HG03175 (cell line): ENCODE measurements at regions not wholly inside any gene's neighbourhood (a gene's known extent, or its start where the extent isn't known, plus 50 kb on each side); places are given as distances from the start of the nearest gene placed in this dataset.

Experiments
- ATAC-seq: cut with Tn5 transposase; IDR thresholded peaks from one replicate; pipeline ENCODE4 v1.9.1; 2021; ENCODE audit warnings: mild to moderate bottlenecking, moderate library complexity; ENCODE audit not compliant: unreplicated experiment

DNA sequence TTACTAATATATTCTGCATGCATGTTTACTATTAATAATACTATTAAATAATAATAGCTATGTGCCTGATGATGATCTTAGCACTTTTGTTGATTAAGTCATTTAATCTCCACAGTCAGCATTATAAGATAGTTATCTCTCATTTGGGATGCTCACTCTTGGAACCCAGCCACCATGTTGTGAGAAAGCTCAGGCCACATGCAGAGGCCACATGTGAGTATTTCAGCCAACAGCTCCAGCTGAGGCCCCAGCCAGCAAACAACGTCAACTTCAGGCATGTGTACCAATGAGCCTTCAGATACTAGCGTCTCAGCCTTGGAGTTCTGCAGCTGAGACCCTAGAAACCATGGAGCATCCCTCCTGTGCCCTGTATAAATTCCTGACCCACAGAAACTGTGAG lies 798.1 kb upstream of the LRRC4C start:
- no peak for ATAC-seq

DNA sequence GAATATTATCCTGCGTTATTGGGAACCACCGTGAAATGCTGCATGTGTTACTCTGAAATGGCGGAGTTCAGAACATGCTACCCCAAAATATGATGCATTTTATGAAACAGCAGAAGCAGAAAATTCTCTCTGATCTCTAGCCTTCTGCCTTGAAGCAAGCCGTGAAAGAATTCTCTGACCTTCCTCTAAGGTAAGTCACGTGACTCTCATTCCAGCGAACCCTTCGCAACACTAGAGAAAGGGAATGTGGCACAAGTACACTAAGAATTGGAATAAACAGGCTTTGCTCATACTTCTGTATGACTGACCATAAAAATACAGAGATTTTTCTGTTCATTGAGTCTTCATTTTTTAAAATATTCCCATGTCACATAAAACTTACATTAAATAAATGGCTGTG lies 805.6 kb upstream of the LRRC4C start:
- ATAC-seq, result no peak

DNA sequence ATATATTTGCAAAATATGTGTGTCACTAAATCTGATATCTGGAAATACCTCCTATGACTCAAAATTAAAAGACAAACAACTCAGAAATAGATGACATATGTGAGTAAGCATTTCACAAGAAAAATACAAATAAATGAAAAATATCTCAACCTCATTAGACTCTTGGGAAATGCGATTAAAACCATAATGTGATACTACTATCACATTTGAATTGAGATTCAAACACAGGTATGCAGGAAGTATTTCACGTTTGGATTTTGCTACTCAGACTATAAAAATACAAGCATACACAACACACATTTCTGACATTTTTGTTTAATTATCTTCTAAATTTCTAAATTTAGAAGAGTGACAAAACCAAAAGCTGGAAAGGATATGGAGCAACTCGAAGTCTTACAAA lies 811.9 kb upstream of the LRRC4C start:
- ATAC-seq, result no peak

DNA sequence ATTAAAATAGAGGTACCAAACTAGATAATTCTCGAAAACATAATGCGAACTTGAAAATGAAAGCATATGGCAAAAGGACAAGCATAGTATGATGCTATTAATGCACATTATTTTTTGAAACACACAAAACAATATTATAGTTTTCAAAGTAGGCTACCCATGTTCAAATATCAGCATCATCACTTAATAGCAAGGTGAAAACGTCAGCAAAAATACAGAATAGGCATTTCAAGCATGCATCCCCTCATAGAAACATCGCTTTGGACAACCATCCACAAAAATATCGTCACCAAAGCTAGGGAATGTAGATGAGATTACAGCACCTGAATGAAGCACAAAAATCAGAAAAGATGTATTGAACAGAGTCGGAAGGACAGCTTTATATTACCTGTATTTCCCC lies 814.5 kb upstream of the LRRC4C start:
- no peak for ATAC-seq

DNA sequence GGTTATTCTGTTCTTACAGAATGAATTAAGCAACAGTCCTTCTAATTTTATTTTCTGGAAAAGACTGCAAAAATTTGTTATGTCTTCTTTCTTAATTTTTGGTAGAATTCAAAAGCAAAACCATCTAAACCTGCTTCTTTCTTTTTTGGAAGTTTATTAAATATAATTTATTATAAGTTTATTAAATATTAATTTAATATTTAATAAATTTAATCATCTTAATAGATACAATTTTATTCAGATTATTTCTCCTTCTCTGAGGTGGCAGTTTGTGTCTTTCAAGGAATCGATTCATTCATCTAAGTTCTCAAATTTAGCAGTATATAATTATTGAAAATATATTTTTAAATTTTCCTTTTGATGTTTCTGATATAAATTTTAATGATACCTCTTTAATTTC lies 837.5 kb upstream of the LRRC4C start:
- no peak for ATAC-seq

DNA sequence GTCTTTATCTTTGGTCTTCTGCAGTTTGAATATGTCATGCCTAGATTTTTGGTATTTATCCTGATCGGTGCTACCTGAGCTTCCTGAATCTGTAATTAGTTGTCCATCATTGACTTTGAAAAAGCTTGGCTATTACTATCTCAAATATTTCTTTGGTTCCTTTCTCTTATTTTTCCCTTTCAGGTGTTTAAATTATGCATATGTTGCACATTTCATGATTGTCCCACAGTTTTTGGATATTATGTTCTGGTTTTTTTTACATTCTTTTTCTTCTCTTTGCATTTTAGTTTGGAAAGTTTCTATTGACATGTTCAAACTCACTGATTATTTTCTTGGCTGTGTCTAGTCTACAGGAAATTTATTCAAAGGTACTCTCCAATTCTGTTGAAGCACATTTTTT lies 840.3 kb upstream of the LRRC4C start:
- ATAC-seq, result no peak

DNA sequence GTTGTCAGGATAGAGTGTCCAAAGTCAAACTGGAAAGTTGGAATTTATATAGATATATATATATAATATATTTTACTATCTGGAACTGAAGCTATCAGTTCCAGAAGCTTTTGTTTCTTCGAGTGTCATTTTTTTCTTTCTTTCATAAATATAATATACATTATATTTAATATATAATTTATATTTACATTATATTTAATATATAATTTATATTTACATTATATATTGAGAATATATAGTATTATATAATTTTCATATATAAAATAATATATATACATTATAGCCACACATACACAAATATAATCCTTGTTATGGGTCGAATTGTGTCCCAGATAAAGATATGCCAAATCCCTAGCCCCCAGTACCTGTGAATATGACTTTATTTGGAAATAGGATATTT lies 842.3 kb upstream of the LRRC4C start:
- no peak for ATAC-seq

DNA sequence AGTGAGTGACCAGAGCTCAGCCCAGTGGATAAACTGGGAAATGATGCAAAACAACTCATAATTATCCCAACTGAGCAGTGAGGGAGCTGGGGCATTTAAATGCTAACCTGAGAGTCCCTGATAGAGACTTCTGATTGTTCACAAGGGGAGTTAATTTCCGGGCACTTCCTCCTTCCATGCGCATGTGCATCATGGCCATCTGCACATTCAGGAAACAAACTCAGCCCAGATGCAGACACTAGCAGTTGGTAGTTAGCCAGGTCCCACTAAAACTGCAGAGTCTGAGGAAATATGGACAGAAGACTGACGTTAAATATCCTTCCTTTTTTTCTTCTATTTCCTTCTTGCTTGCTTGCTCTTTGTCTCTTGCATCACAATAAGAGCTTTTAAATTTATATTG lies 852.1 kb upstream of the LRRC4C start:
- ATAC-seq, result no peak

DNA sequence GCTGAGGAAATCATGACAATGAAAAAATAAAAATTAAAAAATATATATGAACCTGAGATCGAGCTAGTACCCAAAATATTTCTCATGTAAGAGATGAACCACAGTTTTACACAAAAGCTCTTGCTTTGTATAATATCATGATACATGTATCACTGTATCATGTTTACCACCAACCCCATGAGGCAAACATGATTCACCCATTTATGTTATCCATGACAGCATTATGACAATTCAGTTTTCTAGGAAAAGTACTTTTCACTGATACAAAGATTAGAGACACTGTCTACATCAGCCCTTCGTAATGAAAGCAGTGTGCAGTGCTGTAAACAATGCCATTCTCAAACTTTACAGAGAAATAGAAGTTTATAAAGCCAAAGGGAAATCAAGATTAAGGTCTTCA lies 852.5 kb upstream of the LRRC4C start:
- no peak for ATAC-seq

DNA sequence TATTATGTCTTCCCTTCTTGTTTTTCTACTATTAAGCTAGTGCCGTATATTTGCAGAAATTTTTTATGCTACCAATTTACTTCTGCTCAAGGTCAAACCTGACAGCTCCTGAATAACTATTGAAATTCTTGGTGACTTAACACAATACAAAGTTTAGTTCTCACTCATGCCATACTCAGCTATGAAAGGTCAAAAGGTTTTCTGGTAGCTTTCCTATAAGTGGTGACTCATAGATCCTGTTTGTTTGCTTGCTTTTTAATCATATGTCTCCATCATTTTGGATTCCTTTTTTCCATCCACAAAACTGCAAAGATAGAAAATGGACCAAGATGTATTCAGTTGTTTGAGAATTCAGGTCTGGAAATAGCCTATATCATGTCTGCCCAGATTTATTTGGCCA lies 855.8 kb upstream of the LRRC4C start:
- no peak for ATAC-seq

DNA sequence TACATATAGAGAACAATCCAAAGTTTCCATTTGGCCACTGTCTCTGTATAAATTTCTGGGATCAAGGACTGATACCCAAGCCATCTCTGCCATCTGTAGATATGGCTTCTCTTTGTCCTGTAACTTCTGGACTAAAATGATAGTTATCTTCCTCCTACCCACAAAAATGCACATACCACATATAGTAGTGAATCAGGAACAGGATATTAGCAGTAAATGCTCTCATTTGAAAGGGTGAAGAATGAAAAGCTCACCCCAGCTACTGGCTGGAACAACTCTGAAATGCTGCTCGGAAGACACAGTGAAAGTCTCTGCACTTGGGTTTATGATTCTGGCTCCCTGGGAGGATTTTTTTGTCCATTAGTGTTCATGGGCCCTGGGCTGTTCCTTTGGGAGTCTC lies 856.4 kb upstream of the LRRC4C start:
- ATAC-seq, result no peak

DNA sequence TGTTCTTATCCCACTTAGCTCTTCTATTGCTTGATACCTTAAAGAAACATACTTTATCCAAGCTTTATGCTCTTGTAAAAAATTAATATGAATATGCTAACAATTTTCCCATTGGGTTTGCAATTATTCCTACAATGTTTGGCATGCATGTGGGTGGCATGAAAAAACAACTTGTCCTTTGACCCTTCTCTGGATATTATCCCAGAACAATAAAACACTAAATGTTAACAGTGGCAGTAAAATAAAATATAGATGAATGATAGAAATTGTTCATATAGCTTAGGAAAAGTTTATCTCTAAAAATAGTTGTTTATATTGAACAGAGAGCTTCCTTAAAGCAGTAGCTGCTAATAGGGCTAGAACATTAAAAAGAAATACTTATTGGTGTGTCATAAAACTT lies 860.5 kb upstream of the LRRC4C start:
- no peak for ATAC-seq

DNA sequence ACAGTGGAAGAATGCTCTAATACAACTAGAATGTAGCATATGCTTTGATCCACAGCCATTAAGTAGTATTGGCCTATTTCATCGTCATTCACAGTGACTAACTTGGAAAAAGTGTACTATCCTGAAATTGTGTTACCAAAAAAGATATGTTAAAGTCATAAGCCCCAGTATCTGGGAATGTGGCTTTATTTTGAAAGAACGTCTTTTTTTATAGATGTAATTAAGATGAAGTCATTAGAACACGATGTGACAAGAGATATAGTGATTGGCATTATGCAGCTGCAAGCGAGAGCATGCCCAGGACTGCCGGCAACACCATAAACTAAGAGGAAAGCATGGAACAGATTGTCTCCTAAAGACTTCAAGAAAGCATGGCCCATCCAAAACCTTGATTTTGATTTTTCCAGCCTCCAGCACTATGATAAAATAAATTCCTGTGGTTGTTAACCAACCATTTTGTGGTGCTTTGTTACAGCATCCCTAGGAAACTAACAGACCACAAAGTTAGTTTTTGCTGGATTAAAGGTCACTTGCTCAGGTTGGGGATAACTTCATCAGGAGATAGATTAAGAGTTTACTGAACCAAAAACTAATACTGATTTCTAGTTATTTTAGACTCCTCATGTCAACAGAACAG lies 870.6 kb upstream of the LRRC4C start:
- no peak for ATAC-seq

DNA sequence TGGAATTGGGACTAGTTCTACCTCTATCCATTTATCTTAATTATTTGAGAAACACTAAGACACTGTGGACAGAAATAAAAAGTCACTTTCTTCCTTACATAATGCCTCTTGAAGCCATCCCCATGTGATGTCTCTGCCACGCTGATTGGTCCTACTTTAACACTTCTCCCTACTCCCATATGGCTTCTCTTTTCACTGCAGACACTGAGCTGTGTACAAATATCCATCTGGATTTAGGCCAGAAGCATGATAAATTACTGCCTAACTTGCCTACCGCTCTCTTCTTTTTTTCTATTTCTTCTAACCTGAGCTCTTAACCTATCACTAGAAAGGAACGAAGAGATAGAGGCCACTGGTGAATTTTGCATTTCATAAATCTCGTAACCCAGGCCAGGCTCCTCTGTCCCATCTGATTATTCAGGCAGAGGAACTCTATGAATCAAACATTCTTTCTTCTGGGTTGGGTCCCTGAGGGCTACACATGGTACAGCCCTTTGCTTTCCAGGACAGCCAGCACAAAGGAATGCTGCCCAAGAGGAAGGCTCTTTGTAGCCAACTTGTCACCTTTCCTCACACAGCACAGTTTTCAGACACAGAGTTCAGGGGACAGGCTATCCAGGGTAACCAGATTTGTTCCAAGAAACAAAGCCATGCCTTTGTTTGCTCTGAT lies 878.5 kb upstream of the LRRC4C start:
- ATAC-seq, result no peak

DNA sequence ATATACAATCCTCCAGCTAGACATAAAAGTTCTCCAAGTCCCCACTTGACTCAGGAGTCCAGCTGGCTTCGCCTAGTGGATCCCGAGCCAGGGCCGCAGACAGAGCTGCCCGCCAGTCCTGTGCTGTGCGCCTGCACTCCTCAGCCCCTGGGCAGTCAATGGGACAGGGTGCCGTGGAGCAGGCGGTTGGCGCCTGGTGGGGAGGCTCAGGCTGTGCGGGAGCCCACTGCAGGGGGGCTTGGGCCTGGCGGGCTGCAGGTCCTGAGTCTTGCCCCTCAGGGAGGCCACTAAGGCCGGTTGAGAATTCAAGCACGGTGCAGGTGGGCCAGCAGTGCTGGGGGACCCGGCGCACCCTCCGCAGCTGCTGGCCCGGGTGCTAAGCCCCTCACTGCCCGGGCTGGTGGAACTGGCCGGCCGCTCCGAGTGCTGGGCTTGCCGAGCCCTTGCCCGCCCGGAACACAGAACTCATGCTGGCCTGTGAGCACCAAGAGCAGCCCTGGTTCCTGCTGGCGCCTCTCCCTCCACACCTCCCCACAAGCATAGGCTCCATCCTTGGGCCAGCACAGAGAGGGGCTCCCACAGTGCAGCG lies 884.8 kb upstream of the LRRC4C start:
- no peak for ATAC-seq

DNA sequence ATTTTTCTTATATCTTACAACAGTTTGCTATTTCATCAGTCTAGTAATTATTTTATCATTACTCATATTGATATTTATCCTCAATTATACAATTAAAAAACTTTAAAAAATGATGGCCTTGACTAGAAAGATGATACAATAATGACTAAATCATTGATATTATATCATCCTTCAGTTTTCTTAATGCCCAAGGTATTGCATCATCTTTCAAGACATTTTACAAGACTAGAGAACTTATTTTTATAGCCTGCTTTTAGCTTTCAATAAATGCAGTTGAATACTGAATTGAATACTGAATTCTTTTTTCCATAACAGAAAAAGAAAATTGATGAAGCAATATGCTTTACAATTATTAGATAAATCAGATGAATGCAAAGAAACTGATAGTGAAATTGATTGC lies 886.5 kb upstream of the LRRC4C start:
- ATAC-seq, result no peak

DNA sequence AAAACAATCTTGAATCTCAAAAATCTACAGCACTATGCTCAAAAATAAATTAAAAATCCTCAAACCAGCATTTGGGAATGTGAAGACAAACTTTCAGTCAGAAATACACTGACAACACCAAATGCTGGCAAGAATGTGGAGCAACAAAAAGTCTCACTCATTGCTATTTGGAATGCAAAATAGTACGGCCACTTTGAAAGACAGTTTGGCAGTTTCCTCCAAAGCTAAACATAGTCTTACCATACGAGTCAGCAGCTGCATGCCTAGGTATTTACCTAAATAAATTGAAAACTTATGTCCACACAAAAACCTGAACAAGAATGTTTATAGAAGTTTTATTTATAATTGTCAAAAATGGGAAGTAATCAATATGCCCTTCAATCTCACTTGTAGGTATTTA lies 904.2 kb upstream of the LRRC4C start:
- no peak for ATAC-seq

DNA sequence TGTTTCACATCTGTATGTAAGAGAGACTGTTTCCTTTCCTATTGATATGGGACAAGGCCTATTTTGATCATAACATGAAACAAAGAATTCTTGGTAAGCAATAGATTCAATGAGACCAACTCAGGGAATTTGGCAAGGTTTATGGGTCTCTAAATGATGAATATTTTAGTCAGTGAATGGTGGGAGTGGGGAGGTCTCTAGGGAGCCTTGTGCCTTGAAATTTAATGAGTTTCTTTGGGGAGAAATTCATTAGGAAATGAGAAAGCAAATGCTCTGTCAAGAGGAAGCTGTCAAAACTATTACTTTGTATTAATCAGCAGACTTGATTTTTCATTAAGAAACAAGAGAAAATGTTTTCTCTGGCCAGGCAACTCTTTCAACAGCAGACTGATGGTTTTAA lies 921.7 kb upstream of the API5 start:
- ATAC-seq, result no peak

DNA sequence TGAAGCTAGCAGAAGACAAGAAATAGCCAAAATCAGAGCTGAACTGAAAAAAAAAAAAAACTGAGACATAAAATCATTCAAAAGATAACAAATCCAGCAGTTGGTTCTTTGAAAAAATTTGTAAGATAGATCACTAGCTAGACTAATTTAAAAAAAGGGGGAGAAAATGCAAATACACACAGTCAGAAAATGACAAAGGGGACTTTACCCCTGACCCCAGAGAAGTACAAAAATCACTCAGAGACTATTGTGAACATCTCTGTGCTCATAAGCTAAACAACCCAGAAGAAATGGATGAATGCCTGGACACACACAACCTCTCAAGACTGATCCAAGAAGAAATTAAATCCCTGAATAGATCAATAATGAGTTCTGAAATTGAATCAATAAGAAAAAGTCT lies 914.3 kb upstream of the API5 start:
- no peak for ATAC-seq

DNA sequence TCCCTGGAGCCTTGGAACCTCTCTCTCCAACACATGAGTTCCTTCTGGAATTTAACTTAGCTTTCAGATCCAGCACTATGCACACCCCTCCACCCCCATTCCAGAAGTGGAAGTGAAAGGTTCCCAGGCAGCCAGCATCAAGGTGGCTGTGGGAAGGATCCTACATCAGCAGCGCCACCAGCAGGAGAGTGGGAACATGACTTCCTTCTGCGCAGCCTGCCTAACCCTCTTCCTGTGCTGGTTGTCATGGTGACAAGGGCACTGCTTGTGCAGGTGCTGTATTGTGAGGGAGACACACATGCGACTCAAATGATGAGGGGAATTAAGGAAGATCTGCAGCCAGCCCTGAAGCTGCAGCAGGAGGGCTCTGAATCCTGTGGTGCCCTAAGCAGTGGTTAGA lies 904.5 kb upstream of the API5 start:
- no peak for ATAC-seq

DNA sequence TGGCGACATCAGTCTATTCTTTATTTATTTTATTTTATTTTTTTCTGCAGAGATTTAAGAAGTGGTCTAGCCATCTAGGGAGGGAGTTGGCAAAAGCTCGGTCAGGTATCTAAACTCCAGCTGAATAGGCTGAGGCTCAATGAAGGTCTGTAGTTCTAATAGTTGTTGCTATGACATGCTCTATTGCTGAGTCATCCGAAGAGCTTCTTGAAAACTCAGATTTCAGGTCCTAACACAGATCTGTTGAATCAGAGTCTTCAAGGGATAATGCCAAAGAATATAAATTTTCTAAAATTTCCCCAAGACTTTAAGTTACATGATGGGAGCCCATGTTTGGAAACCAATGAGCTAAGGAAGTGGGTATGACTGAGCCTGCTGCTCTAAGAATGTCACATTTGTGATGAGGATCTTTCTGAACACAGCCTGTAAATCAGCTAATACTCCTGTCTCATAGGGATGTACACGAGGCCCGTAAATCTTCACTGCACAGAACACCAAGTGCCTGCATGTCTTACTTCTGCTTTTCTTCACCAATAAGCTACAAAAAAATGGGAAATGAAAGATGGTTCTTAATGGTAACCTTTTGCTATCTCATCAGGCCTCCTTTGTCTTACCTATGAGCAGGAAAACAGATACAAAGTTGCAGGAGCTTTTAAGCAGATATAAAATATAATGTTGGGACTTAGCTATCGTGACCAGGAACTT lies 901.4 kb upstream of the API5 start:
- ATAC-seq, result no peak

DNA sequence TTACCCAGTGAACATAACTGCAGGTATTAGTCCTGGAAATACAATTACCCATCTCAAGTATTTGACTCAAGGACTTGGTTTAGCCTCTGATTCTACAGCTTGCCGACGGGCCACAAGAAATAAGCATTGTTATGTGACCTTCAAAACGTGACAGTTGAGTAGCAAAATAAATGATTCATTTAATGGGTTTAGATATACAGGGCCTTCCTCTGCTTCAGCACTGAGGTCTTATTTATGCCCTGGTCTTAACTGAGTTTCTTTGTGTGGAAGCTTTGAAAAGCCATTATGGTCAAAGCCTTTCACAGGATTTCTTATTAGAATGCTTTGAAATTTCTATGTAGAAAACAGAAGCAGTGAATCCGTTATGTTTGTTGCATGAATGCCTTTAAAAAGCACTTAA lies 899.2 kb upstream of the API5 start:
- no peak for ATAC-seq
